Fibroblast of lung (primary cell): ENCODE measurements at regions not wholly inside any gene's neighbourhood (a gene's known extent, or its start where the extent isn't known, plus 50 kb on each side); places are given as distances from the start of the nearest gene placed in this dataset.

Source experiments
- EZH2 ChIP-seq: IDR thresholded peaks from 2 replicates; pipeline ENCODE4 v1.5.1; 2012; ENCODE audit warnings: low read length, control low read depth, mild to moderate bottlenecking; ENCODE audit errors: missing control alignments
- TF ChIP-seq, protein P1 (sequence below), 2 donors: IDR thresholded peaks in 1 of 2; conservative IDR thresholded peaks in 1 of 2; 1 replicate in 1 of 2; 2 replicates in 1 of 2; pipeline ENCODE4 v1.5.1; 2011 to 2012; ENCODE audit warnings: low read length in 2 of 2, control low read depth in 1 of 2, inconsistent platforms in 1 of 2, low read depth in 1 of 2, mild to moderate bottlenecking in 1 of 2

GRCh38 chr2:122988395-122989221 lies 1036.5 kb upstream of the CNTNAP5 start:
- TF ChIP-seq, protein P1, sequence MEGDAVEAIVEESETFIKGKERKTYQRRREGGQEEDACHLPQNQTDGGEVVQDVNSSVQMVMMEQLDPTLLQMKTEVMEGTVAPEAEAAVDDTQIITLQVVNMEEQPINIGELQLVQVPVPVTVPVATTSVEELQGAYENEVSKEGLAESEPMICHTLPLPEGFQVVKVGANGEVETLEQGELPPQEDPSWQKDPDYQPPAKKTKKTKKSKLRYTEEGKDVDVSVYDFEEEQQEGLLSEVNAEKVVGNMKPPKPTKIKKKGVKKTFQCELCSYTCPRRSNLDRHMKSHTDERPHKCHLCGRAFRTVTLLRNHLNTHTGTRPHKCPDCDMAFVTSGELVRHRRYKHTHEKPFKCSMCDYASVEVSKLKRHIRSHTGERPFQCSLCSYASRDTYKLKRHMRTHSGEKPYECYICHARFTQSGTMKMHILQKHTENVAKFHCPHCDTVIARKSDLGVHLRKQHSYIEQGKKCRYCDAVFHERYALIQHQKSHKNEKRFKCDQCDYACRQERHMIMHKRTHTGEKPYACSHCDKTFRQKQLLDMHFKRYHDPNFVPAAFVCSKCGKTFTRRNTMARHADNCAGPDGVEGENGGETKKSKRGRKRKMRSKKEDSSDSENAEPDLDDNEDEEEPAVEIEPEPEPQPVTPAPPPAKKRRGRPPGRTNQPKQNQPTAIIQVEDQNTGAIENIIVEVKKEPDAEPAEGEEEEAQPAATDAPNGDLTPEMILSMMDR (conservative IDR thresholded peaks at IDR 0.05 in 1 of 2, IDR thresholded peaks at IDR 0.05 in 1 of 2; ENCODE audit: low read depth in 1 of 2, low read length in 2 of 2): no peak
- TF ChIP-seq EZH2: no peak
